ENCODE measurements at regions not wholly inside any gene's neighbourhood (a gene's known extent, or its start where the extent isn't known, plus 50 kb on each side); places are given as distances from the start of the nearest gene placed in this dataset.

DNA sequence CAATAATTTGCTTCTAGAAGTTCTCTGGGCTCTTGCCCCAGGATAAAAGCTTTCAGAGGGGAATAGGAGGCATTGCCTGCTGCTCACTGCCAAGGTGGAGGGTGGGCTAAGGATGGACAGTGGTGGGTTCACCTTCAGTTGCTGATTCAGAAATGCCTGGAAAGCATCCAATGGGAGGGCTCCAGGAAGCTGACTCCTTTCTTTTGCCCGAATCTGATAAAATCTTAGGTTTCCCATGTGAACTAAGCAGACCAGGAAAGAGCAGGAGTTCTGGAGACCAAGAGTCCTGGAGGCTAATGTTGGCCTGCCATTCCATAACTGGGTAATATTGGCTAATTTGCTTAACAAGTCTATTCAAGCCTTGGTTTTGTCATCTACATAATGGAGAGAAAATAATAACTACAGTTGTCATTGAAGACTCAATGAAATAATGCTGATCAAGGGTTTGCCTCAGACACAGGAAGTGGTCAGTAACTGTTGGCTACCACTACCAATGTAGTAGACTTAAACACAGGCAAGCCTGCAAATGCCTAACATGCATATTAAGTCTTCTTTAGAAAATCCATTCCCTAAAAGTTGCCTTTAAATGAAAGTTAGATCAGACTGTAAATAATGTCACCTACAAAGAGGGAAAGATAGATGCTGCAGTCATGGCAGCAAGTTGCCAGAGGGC lies 528.4 kb upstream of the NBEA start:
- DNase-seq (ENCODE audit: low spot score), result no peak

DNA sequence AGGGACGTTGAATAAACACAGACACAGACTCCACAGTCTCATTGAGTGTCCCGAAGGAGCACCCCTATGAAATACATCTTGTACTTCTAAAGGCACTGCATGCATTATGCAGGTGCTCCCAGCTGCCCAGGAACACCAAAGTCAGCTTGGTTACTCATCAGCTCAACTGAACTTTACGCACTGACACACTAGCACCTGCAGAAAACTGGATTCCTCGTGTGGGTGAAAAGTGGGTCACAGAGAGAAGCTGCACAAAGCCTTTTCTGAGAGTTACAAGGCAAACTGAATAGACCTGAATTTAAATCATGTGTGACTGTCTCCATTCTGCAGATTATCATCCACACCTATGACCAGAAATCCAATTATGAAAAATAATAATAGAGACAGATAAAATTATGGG lies 527.5 kb upstream of the NBEA start:
- no peak for DNase-seq (ENCODE audit: low spot score)

DNA sequence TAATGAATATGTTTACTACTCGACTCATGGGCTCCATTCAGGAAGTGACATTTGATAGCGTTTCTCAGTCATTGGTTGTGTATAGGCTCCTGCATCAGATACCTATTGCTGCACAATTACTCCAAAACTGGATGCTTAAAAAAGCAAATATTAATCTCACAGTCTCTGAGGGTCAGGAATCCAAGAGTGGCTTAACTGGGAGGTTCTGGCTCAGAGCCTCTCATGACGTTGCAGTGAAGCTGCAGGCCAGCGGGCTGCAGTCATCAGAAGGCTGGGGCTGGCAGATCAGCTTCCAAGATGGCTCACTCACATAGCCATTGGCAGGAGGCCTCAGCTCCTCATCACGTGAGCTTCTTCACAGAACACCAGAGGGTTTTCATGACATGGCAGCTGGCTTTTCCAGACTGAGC lies 525.1 kb upstream of the NBEA start:
- DNase-seq (ENCODE audit: low spot score), result no peak

DNA sequence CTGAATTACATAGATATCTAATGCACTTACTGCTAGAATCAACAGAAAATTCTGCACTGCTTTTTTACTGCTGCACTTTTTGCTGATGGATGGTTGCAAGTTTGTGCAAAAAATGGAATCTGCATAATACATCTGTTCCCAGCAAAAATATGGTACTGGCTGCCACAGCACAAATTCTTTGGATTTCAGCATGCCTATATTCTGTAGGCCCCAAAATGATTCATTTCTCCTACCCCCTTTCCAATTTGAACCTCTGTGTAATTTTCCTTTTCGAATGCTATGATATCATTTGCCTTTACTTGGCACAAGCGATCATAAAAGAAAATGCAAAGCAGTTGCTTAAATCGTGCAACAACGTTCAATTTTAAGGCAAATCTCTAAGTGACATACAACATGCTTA lies 524.2 kb upstream of the NBEA start:
- DNase-seq (ENCODE audit: low spot score), result no peak

DNA sequence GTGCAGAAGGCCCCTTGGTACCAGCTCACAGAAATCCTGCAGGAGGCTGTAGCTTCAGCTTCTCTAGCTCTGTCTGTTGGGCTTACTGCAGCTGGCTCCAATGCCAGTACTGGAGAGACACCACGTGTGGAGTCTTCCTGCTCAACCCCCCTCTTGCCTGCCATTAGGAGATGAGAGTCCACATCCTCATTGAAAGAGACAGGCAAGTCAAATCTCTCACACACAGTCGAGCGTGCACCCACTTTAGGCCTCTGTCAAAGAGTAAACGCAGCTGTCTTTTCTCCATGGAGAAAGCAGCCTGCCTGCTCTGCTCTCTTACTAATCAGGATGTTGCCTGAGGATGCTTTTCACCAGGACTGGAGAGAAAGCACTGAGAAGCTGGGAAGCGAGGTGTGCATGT lies 523.0 kb upstream of the NBEA start:
- DNase-seq (ENCODE audit: low spot score), result no peak

DNA sequence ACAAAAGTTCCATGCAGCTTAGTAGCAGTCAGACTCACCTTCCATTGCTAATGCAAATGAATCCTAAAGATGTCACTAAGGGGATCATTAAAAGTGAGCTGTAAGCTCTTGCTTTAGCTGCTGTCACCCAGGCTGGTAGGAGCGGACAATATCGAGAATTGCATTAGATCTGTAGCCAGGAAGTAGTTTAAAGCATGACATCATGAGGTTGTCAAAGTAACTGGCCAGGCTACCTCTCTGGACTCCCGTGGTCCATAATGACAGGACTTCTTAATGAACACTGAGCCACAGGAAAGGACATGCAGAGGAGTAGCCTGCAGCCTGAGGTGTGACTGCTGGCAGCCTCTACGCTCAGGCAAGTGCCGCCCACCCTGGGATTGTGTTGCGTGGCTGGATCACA lies 522.3 kb upstream of the NBEA start:
- no peak for DNase-seq (ENCODE audit: low spot score)

DNA sequence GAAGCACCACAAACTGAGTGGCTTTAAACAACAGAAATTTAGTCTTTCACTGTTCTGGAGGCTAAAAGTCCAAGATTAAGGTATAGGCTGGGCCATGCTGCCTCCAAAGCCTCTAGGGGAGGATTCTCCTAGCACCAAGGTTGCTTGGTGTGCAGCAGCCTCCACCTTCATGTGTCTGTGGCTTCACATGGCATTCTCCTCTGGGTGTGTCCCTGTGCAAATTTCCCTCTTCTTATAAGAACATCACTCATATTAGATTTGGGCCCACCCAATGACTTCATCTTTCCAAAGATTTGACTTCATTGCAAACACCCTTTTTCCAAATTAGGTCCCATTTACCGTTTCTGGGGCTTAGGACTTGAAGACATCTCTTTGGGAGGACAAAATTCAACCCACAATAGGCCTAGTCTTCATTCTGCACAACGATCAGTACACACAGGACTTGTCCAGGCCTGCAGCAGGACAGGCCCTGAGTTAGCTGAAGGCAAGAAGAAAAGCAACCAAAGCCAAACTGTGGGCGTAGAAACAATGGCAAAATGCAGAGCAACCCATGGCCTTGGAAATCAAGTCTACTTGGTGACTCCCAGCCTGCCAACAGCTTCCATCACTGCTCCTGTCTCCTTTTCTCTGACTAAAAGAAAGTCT lies 521.2 kb upstream of the NBEA start:
- DNase-seq (ENCODE audit: low spot score), result no peak

DNA sequence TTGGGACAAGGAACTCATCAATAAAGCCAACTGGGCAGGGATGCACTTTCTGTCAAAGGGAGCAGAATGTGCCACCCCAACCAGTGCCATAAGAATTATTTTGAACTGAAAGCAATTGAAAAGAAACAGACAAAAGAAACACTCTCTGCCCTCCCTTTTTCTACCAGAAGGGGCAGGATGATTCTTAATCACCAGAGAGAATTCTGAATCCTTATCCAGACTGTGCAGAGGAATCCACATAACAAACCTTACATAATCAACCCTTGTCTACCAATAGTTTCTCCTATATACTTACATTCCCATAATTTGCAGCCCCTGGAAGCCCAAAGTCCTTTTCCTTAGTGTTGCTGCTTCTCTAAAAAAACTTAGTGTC lies 520.7 kb upstream of the NBEA start:
- no peak for DNase-seq (ENCODE audit: low spot score)

DNA sequence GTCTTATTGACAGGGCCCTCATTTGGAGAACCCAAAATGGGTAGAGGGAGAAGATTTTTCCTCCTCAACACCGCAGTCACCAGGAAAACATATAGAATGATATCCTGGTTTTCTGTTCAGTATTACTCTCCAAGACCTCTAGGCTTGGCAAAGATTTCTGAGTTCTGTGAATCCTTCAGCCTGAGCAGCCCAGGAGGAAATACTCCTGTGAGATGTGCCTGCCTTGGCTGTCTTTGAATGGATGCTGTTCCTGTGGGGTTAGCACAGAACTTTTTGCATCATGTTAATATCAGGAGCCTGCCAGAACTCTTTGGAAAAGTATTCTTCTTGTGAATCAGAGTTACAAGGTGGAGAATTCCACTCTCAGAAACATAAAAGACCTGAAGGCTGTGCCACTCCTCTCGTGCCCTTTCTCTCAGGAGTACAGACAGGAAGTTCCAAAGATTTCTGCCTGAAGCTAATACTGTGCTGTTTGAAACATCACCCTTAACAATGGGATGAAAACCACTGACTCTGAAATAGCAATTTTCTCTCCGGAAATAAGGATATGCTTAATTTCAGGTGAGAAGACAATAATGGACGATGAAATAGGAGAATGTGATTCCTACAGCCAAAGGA lies 520.1 kb upstream of the NBEA start:
- no peak for DNase-seq (ENCODE audit: low spot score)

DNA sequence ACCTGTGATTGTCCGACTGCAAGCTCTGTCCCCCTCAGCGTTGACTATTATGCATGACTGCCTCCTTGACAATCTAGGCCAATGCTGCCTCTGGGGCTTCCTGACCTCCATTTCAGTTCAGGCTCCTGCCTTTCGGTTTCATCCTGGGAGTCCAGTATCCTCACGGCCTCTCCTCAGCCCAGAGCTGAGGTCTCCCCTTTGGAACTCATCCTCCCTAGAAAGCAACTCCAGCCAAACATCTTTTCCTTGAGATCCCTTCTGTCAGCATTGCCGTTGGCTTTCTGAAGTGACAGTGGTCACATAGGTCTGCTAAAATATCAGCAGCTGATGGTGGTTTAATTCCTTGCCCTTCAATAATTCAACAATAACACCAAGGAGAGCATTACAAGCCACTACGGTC lies 519.1 kb upstream of the NBEA start:
- no peak for DNase-seq (ENCODE audit: low spot score)

DNA sequence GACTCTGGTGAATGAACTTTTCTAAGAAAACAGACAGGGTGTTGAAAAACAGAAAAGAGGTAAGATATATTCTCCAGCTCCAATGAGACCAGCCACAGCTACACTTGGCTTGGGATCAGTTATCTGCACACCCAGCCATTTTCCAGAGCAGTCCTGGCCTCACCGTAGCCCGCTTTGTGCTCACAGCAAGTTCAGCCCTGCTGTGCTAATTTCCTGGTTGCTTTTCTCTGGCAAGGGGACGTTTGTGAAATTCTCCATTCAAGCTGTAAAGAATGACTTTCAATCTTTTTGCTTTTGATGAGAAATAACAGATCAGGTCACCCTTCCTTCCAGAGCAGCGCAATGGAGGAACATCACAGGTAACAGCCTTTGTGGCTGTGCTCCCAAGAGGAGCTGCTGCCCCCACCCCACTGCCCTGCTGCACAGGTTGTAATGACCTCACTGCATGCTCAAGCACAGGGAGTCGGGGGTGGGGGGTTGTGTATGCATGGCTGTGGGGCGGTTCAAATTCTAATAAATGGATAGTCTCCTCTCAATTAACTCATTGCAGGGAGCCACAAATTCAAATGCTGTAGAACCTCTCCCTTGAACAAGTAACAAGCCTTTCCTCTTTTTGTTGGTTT lies 516.6 kb upstream of the NBEA start:
- DNase-seq (ENCODE audit: low spot score), result no peak

DNA sequence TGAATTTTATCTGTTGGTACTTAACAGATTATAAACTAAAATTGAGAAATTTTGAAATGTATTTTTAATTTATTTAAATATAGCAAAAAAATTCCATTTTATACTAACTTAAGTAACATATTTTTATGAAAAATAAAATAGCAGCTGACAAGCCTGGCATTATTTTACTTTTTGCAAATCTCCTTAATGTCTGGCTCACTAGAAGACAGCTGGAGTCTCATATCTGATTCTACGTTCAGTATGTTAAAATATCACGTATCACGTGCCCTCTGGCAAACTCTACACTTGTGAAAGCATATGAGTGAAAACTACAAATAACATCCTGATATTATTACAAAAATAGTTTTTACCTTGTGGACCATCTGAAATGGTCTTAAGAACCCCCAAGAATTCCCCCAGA lies 513.2 kb upstream of the NBEA start:
- DNase-seq (ENCODE audit: low spot score), result no peak

DNA sequence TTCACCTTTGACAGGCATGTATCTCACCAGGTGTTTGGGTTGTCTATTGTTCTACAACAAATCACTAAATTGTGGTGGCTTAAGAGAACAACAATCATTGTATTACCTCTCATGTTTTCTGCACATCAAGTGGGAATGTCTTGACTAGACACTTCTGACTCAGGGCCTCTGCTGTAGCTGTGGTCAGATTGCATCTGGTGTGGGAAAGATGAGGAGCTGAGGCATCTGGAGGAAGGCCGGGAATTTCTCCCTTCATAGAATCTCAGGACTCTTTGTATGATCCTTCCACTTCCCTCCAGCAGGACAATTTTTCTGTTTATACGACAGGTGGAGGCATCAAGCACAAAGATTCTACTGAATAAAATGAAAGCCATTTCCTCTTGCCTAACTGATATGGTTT lies 511.8 kb upstream of the NBEA start:
- DNase-seq (ENCODE audit: low spot score), result no peak

DNA sequence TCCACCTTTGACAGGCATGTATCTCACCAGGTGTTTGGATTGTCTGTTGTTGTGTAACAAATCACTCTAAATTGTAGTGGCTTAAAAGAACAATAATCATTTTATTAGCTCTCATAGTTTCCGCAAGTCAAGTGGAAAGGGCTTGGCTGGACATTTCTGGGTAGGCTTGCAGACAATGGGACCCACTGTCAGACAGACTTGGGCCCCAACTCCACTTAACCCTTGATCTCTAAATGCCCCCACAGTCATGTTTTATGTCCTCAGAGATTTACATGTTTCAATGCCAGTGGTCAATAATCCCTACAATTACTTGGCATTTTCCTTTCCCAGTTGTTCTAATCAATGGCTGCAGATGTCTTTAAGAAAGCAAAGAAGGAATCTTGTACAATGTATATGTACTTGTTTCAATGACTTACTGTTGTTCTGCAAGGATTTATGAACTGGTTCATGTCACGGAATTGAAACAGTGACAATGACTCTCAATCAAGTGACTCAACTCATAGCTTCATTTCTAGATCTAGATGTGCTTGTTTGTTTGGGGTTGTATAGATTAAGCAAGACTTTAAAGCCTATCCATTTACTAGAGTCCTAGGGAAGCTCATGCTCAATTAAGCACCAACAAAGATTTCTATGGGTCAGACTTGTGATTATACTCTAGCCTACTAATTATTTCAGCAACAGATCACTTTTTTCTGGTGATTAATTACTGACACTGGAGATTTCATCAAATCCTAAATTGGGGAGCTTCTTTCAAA lies 510.1 kb upstream of the NBEA start:
- no peak for DNase-seq (ENCODE audit: low spot score)

DNA sequence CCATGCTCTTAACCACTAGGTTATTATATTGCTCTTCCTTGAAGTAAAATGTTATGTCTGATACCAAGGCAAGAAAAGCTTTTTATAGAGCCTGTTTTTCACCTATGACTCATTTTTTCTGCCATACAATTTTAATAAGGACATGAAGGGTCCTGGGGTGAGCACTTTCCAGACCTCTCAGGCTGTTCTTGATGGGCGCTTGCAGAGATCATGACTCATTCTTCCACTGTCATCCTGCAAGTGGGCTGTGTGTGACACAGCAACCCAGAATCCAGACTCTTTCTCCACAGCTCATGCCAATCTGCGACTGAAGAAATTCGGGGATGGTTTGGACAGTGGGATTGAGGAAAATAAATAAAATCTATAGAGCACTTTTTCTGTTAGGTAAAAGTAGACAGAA lies 506.7 kb upstream of the NBEA start:
- no peak for DNase-seq (ENCODE audit: low spot score)

DNA sequence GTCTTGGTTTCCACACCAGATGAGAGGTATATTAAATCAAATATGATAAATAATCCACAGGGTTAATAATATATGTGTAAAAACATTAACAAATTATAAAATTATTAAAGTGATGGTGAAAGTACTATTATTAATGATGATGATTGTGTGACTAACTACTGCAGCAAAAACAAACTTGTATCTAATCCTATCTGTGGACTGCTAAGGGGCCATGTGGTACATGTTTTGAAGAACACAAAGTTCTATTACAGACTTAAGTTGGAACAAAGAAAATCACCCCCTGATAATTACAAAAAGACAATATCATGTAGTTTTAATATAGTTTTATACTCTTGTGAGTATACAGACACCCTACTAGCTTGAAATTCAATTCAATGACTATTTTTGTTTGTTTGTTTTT lies 504.2 kb upstream of the NBEA start:
- no peak for DNase-seq (ENCODE audit: low spot score)

DNA sequence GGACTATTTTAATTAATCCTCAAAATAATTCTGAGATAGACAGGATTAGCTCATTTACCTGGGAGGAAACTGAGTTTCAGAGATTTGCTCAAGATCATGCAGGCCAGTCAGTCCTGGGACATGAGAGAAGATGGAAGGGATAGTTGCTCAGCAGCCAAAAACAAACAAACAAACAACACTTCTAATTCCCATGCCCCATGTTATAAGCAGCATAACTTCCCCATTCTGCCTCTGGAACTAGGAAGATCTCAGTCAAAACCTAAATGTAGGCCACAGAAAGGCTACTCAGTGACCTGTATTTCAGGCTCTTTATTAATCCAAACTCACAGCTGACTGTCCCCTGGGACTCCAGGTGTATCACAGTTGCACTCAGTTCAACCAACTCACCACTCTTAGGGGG lies 489.2 kb upstream of the NBEA start:
- no peak for DNase-seq (ENCODE audit: low spot score)

DNA sequence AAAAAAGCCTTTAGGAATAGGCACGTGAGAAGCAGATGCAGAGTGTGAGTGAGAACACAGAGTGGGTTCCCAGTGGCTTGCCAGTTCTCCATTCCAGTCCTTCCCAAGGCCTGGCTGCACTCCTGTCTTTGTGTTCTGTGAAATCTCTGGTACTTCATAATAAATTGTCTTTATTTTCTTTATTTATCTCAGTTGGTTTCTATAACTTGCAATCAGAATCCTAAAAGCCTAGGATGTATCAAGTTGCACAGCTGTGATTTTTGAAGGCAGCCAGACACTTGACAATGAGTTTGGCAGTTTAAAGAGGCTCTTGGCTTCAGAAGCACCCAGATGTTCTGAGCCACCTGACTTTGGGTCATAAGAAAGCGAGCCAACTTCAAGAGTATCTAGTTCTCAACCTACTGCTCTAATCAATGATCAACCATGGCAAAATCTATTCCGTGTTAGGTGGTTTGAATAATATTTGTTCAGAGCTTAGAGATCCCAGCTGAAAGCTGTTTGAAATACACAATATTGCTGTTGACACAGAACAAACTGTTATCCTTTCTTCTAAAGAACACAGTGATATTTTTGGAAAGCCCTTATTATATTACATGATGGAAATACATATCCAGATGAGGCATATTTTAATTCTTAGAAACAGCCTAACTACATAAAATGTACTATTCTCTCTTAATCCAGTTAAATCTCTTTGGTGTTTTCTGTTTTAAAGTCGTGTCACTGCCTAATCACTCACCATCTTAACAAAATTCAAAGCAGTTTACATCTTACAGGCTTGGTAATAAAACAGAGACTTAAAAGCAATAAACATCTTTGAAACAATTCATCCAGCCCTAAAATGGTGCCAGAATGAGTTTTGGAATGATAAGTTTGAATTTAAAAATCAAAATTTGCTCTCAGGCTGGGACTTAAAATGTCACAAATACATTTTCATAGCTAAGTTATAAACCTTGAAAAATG lies 483.0 kb upstream of the NBEA start:
- DNase-seq (ENCODE audit: low spot score), result no peak

DNA sequence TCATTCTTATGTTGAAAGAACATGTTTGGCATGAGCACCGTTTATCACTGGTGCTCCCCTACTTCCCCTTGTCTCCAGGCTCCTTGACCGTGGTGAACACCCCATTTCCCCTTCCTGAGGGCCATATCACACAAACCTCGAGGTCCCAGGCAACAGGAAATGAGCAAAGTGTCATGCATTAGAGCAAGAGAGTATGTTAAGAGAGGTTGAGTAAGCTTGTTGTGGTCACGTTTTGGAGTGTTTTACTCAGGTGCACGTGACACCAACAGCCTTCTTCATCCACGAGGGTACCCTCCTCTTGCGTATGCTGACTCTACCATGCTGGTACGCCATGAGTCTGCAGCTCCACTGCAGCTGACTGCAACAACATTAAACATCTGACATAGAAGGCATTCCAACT lies 482.2 kb upstream of the NBEA start:
- no peak for DNase-seq (ENCODE audit: low spot score)

DNA sequence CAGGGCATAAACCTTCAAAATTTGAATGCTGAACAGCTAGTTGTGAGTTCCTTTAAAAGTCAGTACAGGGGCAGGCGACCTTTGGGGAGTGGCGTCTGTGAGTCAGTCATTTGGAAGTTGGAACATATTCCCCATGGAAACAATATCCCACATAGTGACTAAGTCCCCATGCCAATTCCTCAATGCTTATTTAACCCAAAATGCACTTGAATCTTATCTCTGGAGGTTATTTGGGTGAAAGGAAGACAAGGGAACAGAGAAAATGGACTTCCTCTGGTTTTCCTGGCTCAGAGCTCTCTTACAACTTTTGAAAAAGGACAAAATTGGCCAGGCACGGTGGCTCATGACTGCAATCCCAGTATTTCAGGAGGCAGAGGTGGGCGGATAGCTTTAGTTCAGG lies 479.2 kb upstream of the NBEA start:
- DNase-seq (ENCODE audit: low spot score), result no peak

DNA sequence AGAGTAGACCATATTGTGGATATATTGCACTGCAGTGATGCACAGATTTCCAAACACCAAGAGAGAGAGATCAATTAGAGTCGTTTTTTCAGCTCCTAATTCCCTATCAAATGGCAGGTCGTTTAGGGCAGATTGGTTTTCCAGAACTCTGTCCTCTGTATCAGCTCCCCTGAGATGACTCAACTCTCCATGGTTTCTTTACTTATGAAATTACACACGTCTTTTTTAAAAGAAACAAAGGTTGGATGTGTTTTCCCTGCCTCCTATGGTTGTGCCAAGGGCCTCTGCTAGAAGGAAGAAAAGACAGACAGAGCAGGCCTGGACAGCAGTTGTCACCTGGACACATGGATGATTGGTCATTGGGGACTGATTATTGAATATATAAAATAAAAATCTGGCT lies 478.1 kb upstream of the NBEA start:
- no peak for DNase-seq (ENCODE audit: low spot score)
